K562 (cell line): ENCODE measurements at regions not wholly inside any gene's neighbourhood (a gene's known extent, or its start where the extent isn't known, plus 50 kb on each side); places are given as distances from the start of the nearest gene placed in this dataset.

ENCODE experiments used
- ELF2 ChIP-seq: fragments of 250-450 bp; sonication (Bioruptor Pico); IDR thresholded peaks from 2 replicates; pipeline ENCODE4 v1.5.0; 2021; ENCODE audit warnings: mild to moderate bottlenecking
- EWSR1 ChIP-seq: fragments of 450-650 bp; IDR thresholded peaks from 2 replicates; pipeline ENCODE4 v1.6.1; 2018; ENCODE audit warnings: borderline replicate concordance, mild to moderate bottlenecking, low read depth, moderate library complexity; ENCODE audit not compliant: partially characterized antibody
- HINFP ChIP-seq: fragments of 450-650 bp; conservative IDR thresholded peaks from 2 replicates; pipeline ENCODE4 v1.6.1; 2016; ENCODE audit warnings: missing genetic modification characterization, low read depth, mild to moderate bottlenecking, control low read depth, missing compliant biosample characterization
- NCOR1 ChIP-seq: fragments of 450-650 bp; IDR thresholded peaks from 2 replicates; pipeline ENCODE4 v1.6.1; 2016; ENCODE audit warnings: mild to moderate bottlenecking, moderate library complexity
- NFE2L1 ChIP-seq: fragments of 450-650 bp; IDR thresholded peaks from 2 replicates; pipeline ENCODE4 v1.6.1; 2016; ENCODE audit warnings: missing genetic modification characterization, low read depth, mild to moderate bottlenecking, missing compliant biosample characterization, moderate library complexity, borderline replicate concordance
- PTTG1 ChIP-seq: fragments of 450-650 bp; IDR thresholded peaks from 2 replicates; pipeline ENCODE4 v1.6.1; 2016; ENCODE audit warnings: low read depth, mild to moderate bottlenecking, missing genetic modification characterization, missing compliant biosample characterization
- RAD51 ChIP-seq: fragments of 450-650 bp; IDR thresholded peaks from 2 replicates; pipeline ENCODE4 v1.7.1; 2016; ENCODE audit warnings: low read depth, mild to moderate bottlenecking, borderline replicate concordance
- SPI1 ChIP-seq: IDR thresholded peaks from 2 replicates; pipeline ENCODE4 v1.6.1; 2011; ENCODE audit warnings: low read depth, low read length, control low read depth, borderline replicate concordance
- ZBTB40 ChIP-seq, 2 experiments: fragments of 450-650 bp in 1 of 2; sonication (generic) in 1 of 2; formaldehyde crosslinking in 1 of 2; IDR thresholded peaks; 2 replicates each; pipeline versions ENCODE4 v1.7.1 to v1.9.0; 2016 to 2022; ENCODE audit warnings: inconsistent platforms in 1 of 2, mild to moderate bottlenecking in 1 of 2, missing genetic modification reagents in 1 of 2
- ZBTB8A ChIP-seq: fragments of 450-650 bp; IDR thresholded peaks from 2 replicates; pipeline ENCODE4 v1.6.1; 2018; ENCODE audit warnings: mild to moderate bottlenecking, moderate library complexity; ENCODE audit not compliant: partially characterized antibody
- ZNF57 ChIP-seq: fragments of 450-650 bp; formaldehyde crosslinking; IDR thresholded peaks from 2 replicates; pipeline ENCODE4 v1.4.0; 2020; ENCODE audit warnings: mild to moderate bottlenecking, moderate library complexity
- TF ChIP-seq, protein P1 (sequence below): fragments of 450-650 bp; IDR thresholded peaks from 2 replicates; pipeline ENCODE4 v1.6.1; 2017; ENCODE audit warnings: antibody characterized with exemption, mild to moderate bottlenecking

- TF ChIP-seq ZBTB40 (IDR thresholded peaks at IDR 0.05) (no peak), ZBTB40 (CRISPR knock-in tag; IDR thresholded peaks at IDR 0.05) (no peak), PTTG1 (tag) (no peak), NCOR1 (no peak), HINFP (tag) (no peak), ELF2 (CRISPR knock-in tag) (no peak), RAD51 (no peak), ZNF57 (CRISPR knock-in tag) (no peak), SPI1 (no peak), ZBTB8A (no peak), NFE2L1 (no peak), EWSR1 (no peak)
- TF ChIP-seq, protein P1, sequence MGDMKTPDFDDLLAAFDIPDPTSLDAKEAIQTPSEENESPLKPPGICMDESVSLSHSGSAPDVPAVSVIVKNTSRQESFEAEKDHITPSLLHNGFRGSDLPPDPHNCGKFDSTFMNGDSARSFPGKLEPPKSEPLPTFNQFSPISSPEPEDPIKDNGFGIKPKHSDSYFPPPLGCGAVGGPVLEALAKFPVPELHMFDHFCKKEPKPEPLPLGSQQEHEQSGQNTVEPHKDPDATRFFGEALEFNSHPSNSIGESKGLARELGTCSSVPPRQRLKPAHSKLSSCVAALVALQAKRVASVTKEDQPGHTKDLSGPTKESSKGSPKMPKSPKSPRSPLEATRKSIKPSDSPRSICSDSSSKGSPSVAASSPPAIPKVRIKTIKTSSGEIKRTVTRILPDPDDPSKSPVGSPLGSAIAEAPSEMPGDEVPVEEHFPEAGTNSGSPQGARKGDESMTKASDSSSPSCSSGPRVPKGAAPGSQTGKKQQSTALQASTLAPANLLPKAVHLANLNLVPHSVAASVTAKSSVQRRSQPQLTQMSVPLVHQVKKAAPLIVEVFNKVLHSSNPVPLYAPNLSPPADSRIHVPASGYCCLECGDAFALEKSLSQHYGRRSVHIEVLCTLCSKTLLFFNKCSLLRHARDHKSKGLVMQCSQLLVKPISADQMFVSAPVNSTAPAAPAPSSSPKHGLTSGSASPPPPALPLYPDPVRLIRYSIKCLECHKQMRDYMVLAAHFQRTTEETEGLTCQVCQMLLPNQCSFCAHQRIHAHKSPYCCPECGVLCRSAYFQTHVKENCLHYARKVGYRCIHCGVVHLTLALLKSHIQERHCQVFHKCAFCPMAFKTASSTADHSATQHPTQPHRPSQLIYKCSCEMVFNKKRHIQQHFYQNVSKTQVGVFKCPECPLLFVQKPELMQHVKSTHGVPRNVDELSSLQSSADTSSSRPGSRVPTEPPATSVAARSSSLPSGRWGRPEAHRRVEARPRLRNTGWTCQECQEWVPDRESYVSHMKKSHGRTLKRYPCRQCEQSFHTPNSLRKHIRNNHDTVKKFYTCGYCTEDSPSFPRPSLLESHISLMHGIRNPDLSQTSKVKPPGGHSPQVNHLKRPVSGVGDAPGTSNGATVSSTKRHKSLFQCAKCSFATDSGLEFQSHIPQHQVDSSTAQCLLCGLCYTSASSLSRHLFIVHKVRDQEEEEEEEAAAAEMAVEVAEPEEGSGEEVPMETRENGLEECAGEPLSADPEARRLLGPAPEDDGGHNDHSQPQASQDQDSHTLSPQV, result no peak
Measured at GRCh38 chr2:228268301-228268700, 86.8 kb upstream of the SPHKAP start (continued).
